B cell (primary cell): ENCODE measurements at regions not wholly inside any gene's neighbourhood (a gene's known extent, or its start where the extent isn't known, plus 50 kb on each side); places are given as distances from the start of the nearest gene placed in this dataset.

ENCODE experiments used
- ATAC-seq: fragments of 200-7000 bp; cut with Tn5 transposase; one replicate; pipeline ENCODE4 v1.10.0; 2021; ENCODE audit warnings: low read depth, mild to moderate bottlenecking, moderate number of reproducible peaks, moderate library complexity
- CTCF ChIA-PET: fragments of 350-600 bp; sonication (Branson Sonifier 250); formaldehyde crosslinking; loops from one replicate; lab custom pipeline; 2021; ENCODE audit warnings: antibody characterized with exemption, inconsistent platforms; lab: Charles Lee
- POLR2A ChIA-PET: fragments of 350-600 bp; sonication (Branson Sonifier 250); formaldehyde crosslinking; loops from one replicate; lab custom pipeline; 2021; ENCODE audit warnings: antibody characterized with exemption; lab: Charles Lee
- DNase-seq: peaks from one replicate; pipeline ENCODE4 v3.0.0; 2013
- H2AFZ ChIP-seq: 2 replicates; pipeline ENCODE4 v1.6.1; 2012; ENCODE audit warnings: mild to moderate bottlenecking, low read depth, low read length; ENCODE audit not compliant: insufficient read depth, poor library complexity, severe bottlenecking
- H3K27ac ChIP-seq, 2 donors: 1 replicate in 1 of 2; 2 replicates in 1 of 2; pipeline ENCODE4 v1.5.1; 2012 to 2013; ENCODE audit warnings: low read length in 2 of 2, mild to moderate bottlenecking in 2 of 2, moderate library complexity in 1 of 2
- H3K27me3 ChIP-seq, 4 experiments: fragments of 200-600 bp in 1 of 4; sonication (generic) in 1 of 4; replicated peaks in 1 of 4; 1 replicate in 2 of 4; 2 replicates in 2 of 4; pipeline versions ENCODE4 v1.6.1 to v1.7.0; 2013 to 2016; ENCODE audit warnings: low read length in 3 of 4, mild to moderate bottlenecking in 2 of 4, mixed read lengths in 1 of 4, moderate library complexity in 1 of 4; ENCODE audit not compliant: insufficient read depth in 4 of 4, control insufficient read depth in 3 of 4; ENCODE audit errors: control extremely low read depth in 1 of 4
- H3K36me3 ChIP-seq, 2 experiments: replicated peaks in 1 of 2; 1 replicate in 1 of 2; 2 replicates in 1 of 2; pipeline versions ENCODE4 v1.6.1 to v1.7.1; 2013; ENCODE audit warnings: low read length in 1 of 2; ENCODE audit not compliant: insufficient read depth in 2 of 2, control insufficient read depth in 1 of 2; ENCODE audit errors: control extremely low read depth in 1 of 2, extremely low read depth in 1 of 2
- H3K4me1 ChIP-seq, 2 donors: fragments of 200-600 bp in 1 of 2; sonication (generic) in 1 of 2; 1 replicate in 1 of 2; 2 replicates in 1 of 2; pipeline versions ENCODE4 v1.5.1 to v1.6.1; 2013 to 2017; ENCODE audit warnings: low read length in 2 of 2; ENCODE audit not compliant: control insufficient read depth in 2 of 2, insufficient read depth in 2 of 2
- H3K4me2 ChIP-seq: replicated peaks from 2 replicates; pipeline ENCODE3; 2012; ENCODE audit warnings: mild to moderate bottlenecking, low read depth, low read length; ENCODE audit not compliant: poor library complexity, severe bottlenecking
- H3K4me3 ChIP-seq, 5 experiments: fragments of 200-600 bp in 1 of 5; sonication (generic) in 1 of 5; 1 replicate in 3 of 5; 2 replicates in 2 of 5; pipeline versions ENCODE4 v1.5.1 to v1.7.0; 2011 to 2016; ENCODE audit warnings: low read length in 4 of 5, mild to moderate bottlenecking in 4 of 5, low read depth in 2 of 5, control low read depth in 1 of 5, moderate library complexity in 1 of 5; ENCODE audit not compliant: insufficient read depth in 1 of 5; ENCODE audit errors: control extremely low read depth in 1 of 5, extremely low read depth in 1 of 5
- H3K79me2 ChIP-seq: fragments of 200-600 bp; sonication (generic); one replicate; pipeline ENCODE4 v1.6.0; 2016; ENCODE audit warnings: low read length; ENCODE audit not compliant: control insufficient read depth, insufficient read depth
- H3K9ac ChIP-seq: fragments of 200-600 bp; sonication (generic); 2 replicates; pipeline ENCODE4 v1.6.1; 2017; ENCODE audit warnings: mild to moderate bottlenecking, low read length, moderate library complexity
- H3K9me3 ChIP-seq, 3 donors: one replicate each; pipeline versions ENCODE4 v1.6.1 to v1.7.1; 2013; ENCODE audit warnings: low read length in 2 of 3; ENCODE audit not compliant: control insufficient read depth in 2 of 3, insufficient read depth in 1 of 3; ENCODE audit errors: control extremely low read depth in 1 of 3
- H4K20me1 ChIP-seq: 2 replicates; pipeline ENCODE4 v1.6.0; 2012; ENCODE audit warnings: mild to moderate bottlenecking, low read length; ENCODE audit not compliant: insufficient read depth, control insufficient read depth, poor library complexity, severe bottlenecking
- H3K27ac Mint-ChIP-seq: one replicate; pipeline ENCODE4 v1.8.0; 2021; ENCODE audit warnings: mixed read lengths
- H3K27me3 Mint-ChIP-seq: one replicate; pipeline ENCODE4 v1.8.0; 2021; ENCODE audit warnings: mixed read lengths
- H3K4me1 Mint-ChIP-seq: one replicate; pipeline ENCODE4 v1.8.0; 2021; ENCODE audit warnings: mixed read lengths
- H3K4me3 Mint-ChIP-seq: one replicate; pipeline ENCODE4 v1.8.0; 2021; ENCODE audit warnings: mixed read lengths
- H3K9me3 Mint-ChIP-seq: one replicate; pipeline ENCODE4 v1.8.0; 2022; ENCODE audit warnings: mixed read lengths; ENCODE audit not compliant: insufficient read depth
- CTCF ChIP-seq: fragments of 200-600 bp; IDR thresholded peaks from one replicate; pipeline ENCODE4 v1.8.0; 2022; ENCODE audit warnings: antibody characterized with exemption, mild to moderate bottlenecking
- EZH2 ChIP-seq: IDR thresholded peaks from 2 replicates; pipeline ENCODE4 v1.6.1; 2012; ENCODE audit warnings: borderline replicate concordance, low read depth, mild to moderate bottlenecking, moderate library complexity, low read length; ENCODE audit not compliant: insufficient read depth, poor library complexity, severe bottlenecking
- WGBS: methylation state at CpG from one replicate; pipeline ENCODE4 v1.1.5; 2013; ENCODE audit warnings: missing lambda C conversion rate; ENCODE audit not compliant: insufficient coverage; 5-methylcytosine and 5-hydroxymethylcytosine counted together
- intact Hi-C: fragments of 100-400 bp; cut with micrococcal nuclease; formaldehyde crosslinking; loops from one replicate; pipeline ENCODE4 v1.10.0; 2022

GRCh38 chr2:4992226-4992625 is 700.0 kb upstream of the SOX11 start:
- Histone ChIP-seq H4K20me1 (no peaks in the 10 kb centered on the region), H3K79me2 (no peaks in the 10 kb centered on the region), H3K27ac (no peak overlapping the region), H3K36me3 (no peaks in the 10 kb centered on the region), H3K9ac (no peak overlapping the region), H3K27me3 (no peaks in the 10 kb centered on the region), H2AFZ (no peak overlapping the region), H3K4me3 (no peak overlapping the region), H3K4me1 (no peaks in the 10 kb centered on the region), H3K4me2 (no peak overlapping the region), H3K9me3 (no peaks in the 10 kb centered on the region)
- intact Hi-C loops: no loop called here
- TF ChIP-seq EZH2 (no peak), CTCF (no peak)
- 33% methylated on average over 1 of the region's 4 CpGs for WGBS
- DNase-seq (no peak), ATAC-seq (no peak)
- H3K27me3 Mint-ChIP-seq: no peaks in the 10 kb centered on the region
- H3K4me1 Mint-ChIP-seq: no peaks in the 10 kb centered on the region
- H3K4me3 Mint-ChIP-seq: no peak overlapping the region
- ChIA-PET CTCF (no interaction called here), POLR2A (no interaction called here)
- H3K27ac Mint-ChIP-seq: no peak overlapping the region
- H3K9me3 Mint-ChIP-seq: no peaks in the 10 kb centered on the region

GRCh38 chr2:4995466-4995865 is 696.7 kb upstream of the SOX11 start:
- Mint-ChIP-seq H3K9me3 (peaks cover 3% of the 10 kb centered on the region), H3K4me1 (no peaks in the 10 kb centered on the region), H3K4me3 (no peak overlapping the region), H3K27me3 (no peaks in the 10 kb centered on the region), H3K27ac (no peak overlapping the region)
- H3K4me2 ChIP-seq: no peak overlapping the region
- no peaks in the 10 kb centered on the region for H3K9me3 ChIP-seq
- H2AFZ ChIP-seq: no peak overlapping the region
- TF ChIP-seq EZH2 (no peak), CTCF (no peak)
- no peak for ATAC-seq
- H3K79me2 ChIP-seq: no peaks in the 10 kb centered on the region
- H3K27me3 ChIP-seq: no peaks in the 10 kb centered on the region
- no peak overlapping the region for H3K9ac ChIP-seq
- no peak overlapping the region for H3K4me3 ChIP-seq
- WGBS: 69% methylated on average over 3 of the region's 5 CpGs
- H3K27ac ChIP-seq: no peak overlapping the region
- intact Hi-C loops: no loop called here
- ChIA-PET CTCF (no interaction called here), POLR2A (no interaction called here)
- no peaks in the 10 kb centered on the region for H3K4me1 ChIP-seq
- H3K36me3 ChIP-seq: no peaks in the 10 kb centered on the region
- H4K20me1 ChIP-seq: no peaks in the 10 kb centered on the region
- no peak for DNase-seq
